HG02970 (cell line): ENCODE measurements at regions not wholly inside any gene's neighbourhood (a gene's known extent, or its start where the extent isn't known, plus 50 kb on each side); places are given as distances from the start of the nearest gene placed in this dataset.

Experiments
- ATAC-seq: cut with Tn5 transposase; IDR thresholded peaks from one replicate; pipeline ENCODE4 v1.9.1; 2021; ENCODE audit warnings: mild to moderate bottlenecking, moderate library complexity, moderate number of reproducible peaks; ENCODE audit not compliant: unreplicated experiment, low FRiP score

DNA sequence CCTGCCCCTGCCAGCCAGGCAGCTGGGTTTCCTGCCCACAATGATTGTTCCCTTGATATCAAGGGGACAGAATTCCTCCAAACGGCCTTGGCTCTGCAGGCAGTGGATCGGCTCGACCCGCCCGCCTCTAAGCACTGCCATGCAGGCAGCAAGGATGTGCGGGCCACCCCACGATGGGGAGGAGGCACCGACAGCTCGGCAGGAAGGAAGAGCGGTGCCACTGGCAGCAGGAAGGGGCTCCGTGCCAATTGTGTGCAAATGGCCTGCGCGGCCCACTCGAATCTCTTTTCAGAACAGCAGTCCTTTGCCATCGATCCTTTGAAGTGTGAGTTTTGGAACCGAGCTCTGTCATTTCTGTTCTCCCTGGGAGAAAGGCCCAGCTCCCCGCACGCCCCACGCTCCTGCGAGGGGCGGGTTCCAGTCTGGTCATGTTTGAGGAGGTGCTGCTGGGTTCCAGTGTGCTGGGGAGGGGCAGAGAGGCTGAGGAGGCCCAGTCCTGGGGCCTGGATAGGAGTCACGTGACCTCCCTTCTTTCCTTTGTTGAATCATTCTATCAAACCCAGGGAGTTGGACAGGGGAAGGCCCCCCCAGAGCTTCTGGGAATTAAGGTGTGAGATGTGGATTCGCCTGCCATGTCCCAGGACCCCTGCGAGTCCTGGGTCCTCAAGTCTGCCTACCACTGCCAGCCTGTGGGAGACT, 406.0 kb downstream of the CTTN start:
- no peak for ATAC-seq

DNA sequence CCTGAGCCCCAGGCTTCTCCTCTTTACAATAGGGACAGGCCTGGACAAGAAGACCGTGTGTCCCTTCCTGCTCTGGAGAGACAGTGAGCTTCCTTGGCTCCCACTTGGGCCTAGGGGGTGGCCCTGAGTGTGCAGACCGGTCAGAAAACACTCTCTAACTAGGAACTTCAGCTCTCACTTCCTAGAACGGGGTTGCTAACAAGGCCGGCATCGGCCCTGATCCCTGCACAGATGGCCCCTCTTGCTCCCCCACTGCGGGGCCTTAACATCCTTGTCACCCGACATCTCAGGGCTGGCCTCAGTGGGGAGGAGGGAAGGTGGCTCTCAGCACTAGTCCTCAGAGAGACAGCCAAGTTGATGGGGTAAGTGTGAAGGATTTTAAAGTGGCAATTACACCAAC, 406.9 kb downstream of the CTTN start:
- no peak for ATAC-seq

DNA sequence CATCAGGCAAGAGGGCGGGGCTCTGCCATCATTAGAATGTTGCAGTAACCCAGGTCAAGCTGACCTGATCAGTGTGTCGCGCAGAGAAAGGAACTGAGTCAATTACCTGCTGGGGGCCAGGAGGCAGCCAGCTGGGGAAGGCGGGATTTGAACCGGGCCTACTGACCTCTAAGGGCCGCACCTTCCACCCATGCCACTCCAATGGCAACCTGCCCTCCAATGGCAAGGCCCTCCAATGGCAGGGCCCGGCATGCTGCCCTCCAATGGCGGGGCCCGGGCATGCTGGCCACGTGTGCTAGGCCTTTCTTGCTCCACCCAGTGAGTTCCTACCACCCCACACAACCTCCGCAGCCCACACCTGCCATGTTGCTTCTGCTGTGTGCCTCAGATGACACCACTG, 407.6 kb downstream of the CTTN start:
- ATAC-seq: no peak

DNA sequence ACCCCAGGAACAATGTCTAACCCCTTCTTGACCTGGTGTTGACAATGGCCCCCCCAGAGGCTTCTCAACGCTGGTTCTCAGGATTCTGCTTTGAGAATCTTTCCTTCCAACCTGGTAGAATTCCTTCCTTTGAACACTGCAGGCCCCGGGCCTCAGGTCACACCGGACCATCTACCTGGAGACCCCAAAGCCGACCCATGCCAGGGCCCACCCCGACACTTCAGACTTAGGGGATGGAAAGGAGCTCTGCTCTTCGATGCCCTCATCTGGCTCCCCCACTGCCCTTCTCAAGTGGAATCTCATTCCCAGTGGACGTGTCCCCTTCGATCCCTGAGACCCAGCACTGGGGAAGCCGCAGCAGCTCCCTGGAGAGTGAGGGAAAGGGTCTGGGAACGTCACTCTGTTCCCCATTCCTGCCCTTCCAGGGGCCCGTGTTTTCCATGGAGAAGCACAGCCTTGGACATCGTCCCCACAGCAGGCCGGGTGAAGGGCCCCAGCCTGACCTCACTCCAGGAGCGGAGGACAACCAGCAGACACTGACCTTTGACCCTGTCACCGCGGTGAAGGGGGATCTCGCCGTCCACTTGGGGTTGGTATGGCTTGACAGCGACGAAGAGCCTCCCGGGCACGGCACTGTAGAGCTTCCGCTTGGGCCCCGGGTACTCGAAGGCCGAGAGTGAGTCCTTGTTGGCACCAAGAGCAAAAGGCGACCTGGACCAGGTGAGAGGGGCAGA, 408.3 kb downstream of the CTTN start:
- no peak for ATAC-seq

DNA sequence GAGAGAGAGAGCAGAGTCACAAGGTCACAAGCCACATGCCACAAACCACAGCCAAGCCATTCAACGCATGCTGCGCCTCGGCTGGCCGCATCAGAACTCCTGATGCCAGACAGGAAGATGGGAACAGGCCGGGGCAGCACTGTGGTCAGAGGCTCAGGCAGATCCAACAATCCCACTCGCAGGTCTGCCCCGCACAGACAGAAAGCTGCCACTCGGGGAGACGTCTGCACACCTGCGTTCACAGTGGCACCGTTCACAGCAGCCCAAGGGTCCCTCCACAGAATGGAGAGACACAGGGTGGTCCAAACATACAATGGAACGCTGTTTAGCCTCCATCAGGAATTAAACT, 408.8 kb downstream of the CTTN start:
- ATAC-seq: no peak

DNA sequence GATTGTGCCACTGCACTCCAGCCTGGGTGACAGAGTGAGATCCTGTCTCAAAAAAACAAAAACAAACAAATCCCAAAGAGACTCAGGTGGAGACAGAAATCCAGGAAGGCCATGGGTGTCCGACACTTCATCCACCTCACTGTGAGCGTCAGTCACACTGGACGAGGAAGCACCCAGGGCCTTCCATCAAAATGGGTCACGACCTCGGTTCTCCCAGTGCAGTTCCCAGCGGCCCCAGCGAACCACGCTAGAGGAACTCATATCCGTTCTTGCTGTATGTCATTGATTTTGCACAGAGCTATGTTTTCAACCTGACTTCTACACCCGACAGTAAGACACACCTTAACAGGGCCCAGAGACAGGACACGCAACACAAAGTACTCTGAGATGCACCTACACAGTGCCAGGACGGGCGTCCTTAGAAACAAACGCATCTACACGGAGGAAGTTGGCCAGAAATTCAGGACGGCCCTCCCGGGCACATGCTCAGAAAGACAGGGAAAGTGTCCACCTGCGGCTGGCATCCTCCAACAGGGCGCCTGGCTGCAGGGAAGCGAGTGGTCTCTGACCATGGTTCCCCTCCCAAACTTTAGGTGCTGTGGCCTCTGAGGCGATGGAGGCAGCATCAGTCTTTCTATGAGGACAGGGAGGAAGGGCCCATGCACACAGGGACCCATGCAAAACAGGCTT, 410.5 kb downstream of the CTTN start:
- ATAC-seq: no peak

DNA sequence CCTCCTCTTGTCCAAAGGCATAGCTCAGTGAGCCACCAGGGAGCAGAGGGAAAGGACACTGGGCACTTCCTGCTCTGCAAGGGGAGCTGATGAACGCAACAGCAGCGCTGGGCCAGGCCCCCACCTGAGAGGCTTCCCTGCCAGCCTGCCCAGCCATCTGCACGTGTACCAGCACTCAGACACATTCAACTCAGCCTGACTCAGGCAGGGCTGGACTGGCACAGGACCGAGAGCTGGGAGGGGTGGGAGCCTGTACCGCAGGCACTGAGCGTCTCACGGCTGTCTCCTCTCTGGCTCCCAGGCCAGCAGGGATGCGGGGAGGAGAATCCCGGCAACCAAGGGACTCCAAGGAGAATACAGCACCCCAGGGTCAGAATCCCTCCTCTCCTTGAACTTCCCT, 411.8 kb downstream of the CTTN start:
- no peak for ATAC-seq

DNA sequence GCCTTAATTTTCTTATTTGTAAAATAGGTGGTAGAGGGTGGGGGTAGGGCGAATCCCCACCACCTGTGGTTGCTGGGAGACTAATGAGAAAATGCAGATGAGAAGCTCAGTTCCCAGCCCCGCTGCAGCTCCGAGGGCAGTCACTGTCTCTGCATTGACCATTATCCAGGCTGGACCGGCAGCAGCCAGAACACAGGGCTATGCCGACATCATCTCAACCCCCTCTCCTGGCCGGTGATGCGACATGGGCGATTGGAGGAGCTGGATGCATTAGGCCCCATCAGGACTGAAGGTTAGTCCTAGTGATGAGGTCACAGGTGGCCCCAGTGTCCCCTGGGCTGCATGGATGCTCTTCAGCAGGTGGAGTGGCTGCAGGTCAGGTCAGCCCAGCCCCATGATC, 412.4 kb downstream of the CTTN start:
- no peak for ATAC-seq

DNA sequence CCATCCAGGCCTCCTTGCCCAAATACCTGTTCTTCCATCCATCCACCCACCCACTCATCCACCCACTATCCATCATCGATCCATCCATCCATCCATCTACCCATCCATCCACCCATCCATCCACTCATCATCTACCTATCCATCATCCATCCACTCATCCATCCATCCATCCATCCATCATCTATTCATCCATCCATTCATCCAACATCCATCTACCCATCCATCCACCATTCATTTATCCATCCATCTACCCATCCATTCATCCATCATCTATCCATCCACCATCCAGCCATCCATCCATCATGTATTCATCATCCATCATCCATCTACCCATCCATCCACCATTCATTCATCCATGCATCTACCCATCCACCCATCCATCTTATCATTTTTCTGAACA, 413.2 kb downstream of the CTTN start:
- no peak for ATAC-seq

DNA sequence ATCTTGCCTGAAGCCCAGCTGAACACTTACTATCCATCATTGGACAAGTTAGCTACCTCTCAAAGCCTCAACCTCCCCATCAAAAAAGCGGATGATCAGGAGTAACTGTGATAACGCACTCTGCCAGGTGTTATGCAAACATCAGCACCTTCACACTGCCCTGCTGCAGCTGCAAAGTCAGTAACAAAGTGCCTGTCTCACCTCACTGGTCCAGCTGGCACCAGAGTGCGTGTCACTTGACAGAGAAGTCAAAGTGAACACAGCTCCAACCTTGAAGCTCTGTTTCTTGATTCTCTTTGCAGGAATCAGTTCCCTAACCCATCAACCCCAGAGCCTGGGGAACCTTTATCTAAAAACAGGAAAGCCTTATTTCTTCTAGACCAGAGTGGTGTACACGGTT, 413.6 kb downstream of the CTTN start:
- ATAC-seq: no peak

DNA sequence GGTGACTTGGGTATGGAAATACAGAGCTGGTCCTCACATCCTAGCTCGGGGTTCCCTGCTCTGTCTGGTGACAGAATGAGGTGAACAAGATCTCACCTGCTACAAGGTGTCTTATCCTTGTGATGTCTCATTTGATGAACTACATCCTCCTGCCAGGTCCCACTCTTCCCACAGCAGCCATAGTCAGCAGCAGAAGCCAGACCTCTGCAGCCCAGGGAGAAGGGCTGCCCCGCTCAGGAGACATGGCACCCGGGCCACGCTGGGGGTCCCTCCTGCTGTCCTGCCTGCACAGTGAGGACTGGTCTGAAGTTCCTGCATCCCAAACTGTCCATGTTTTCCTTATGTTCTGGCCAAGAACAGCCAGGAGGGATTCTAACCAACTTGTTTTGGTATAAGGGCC, 414.1 kb downstream of the CTTN start:
- ATAC-seq: no peak

DNA sequence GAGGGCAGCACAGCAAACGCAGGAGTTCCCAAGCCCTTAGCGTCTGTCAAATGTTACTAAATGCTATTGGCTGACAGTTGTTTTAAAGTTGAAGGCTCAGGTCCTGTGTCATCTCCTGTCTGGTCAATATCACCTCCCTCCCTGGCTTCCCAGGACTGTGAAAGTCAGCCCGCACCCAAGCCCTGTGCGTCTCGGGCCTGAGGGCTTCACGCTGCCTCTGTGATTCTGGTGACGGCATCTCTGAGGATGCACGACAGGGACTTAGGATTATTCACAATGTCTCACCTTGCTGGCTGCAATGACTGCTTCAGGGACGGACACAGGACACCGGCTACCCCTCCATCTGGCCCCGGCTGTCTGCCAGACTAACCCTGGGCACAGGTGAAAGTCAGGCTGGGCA, 415.3 kb downstream of the CTTN start:
- no peak for ATAC-seq

DNA sequence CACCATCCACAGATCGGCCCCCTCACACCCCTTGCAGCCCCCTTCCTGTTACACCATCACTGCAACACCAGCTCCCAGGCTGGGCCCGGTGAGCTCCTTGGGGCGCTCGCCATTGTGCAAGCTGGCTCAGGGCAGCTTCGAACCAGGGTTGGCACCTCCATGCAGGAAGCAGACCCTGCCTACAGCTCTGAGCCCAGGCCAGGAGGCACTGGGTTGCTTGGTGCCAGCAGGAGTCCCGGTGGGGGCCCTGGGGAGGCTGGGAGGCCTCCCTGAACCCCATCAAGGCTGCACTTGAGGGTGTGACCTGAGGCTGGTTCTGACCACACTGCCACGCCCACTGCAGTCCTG, 417.1 kb downstream of the CTTN start:
- ATAC-seq: no peak

DNA sequence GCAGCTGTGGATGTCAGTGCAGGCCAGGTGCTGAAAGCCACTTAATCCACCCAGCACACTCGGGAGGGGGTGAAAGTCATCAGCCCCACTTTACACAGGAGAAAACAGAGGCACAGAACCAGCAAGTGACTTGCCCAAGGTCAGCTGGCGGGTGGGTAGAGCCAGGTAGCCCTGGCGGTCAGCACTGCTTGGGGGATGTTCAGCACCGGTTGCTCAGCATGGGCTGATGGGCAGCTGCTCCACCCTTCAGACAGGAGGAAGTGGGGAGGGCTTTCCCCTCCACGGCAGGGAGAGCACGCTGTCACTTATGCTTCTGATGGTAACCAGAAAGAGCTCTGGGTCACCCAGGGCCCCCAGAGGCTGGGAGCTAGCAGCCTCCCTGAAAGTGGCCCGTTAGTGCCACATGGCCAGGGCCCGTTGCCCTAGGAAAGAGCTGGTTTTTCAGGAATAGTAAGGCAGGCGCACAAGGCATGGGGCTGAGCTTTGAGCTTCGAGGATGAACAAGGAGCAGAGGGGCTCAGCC, 417.9 kb downstream of the CTTN start:
- no peak for ATAC-seq

DNA sequence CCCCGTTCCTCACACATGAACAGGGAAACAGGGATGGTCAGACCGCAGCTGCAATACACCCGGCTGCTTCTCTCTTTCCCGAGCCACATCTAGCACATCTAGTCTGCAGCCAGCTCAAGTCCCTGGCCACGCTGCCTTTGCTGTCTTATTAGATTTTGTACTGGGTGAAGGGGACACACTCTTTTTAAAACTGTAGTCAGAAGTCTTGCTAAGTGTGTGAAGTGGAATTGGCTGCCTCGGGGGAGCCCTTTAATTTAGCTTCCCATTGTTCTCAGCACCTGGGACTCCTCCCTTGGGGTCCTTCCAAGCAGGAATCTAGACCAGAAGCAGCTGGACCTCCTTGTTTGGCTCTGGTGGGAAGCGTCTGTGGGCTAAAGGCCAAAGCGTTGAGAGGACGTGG, 420.0 kb downstream of the CTTN start:
- ATAC-seq: no peak

DNA sequence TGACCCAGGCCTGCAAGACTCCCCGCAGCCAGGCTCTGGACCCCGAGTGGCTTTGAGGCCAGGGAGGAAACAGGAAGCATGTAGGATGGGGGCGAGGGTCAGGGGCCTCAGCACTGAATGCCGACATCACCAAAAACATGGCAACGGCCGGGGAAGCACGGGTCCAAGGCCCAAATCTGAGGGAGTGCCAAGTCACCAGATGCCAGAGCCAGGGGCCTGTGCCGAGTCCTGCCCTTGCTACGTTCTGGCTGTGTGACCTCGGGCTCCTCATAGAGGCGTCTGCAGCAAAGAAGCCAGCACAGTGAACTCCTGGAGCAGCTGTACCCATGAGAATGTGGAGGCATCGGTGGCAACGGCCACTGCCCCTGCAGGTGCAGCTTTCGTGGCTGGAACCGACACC, 420.7 kb downstream of the CTTN start:
- no peak for ATAC-seq

DNA sequence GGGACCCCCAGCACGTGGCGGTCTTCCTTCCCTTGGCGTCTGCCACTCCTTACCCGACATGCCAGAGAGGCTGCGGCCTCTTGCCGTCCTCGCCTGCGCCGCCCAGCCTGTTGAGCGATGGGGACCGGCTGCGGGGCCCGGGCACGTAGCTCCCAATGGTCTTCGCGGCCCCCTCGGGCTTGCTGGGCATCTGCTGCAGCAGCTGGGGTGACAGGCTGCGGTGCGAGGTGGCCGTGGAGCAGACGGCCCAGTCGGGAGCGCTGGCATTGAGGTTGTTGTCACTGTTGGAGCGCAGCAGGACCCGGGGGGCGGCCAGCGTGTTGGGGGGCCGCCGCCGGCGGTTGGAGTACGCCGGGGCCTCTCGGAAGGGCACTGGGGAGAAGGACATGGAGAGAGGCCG, 422.0 kb downstream of the CTTN start:
- no peak for ATAC-seq

DNA sequence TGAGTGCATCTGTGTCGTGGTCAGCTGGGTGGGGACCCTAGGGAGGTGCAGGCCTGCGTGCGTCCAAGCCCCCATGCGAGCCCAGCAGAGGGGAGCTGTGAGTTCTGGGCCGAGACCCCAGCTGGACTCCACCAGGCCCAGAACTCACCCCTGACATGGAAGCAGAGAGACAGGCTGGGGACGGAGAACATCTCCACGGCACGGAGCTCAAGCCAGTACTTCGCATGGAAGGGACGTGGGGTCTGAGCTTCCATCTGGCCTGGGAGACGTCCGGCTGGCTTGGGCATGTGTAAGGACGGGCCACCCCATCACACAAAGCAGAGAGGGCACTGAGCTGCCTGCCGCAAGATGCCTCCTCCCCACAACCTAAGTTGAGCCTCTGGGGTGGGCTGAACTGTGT, 422.4 kb downstream of the CTTN start:
- no peak for ATAC-seq

DNA sequence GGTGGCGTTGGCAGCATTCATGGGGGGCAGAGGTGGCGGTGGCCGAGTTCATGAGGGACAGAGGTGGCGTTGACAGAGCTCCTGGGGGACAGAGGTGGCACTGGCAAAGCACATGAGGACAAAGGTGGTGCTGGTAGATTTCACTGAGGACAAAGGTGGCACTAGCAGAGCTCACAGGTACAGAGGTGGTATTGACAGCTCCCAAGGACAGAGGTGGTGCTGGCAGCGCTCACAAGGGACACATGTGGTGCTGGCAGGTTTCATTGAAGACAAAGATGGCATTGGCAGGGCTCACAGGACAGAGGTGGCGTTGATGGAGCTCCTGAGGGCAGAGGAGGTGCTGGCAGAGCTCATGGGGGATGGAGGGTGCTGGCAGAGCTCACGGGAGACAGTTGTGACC, 425.4 kb downstream of the CTTN start:
- ATAC-seq: no peak

DNA sequence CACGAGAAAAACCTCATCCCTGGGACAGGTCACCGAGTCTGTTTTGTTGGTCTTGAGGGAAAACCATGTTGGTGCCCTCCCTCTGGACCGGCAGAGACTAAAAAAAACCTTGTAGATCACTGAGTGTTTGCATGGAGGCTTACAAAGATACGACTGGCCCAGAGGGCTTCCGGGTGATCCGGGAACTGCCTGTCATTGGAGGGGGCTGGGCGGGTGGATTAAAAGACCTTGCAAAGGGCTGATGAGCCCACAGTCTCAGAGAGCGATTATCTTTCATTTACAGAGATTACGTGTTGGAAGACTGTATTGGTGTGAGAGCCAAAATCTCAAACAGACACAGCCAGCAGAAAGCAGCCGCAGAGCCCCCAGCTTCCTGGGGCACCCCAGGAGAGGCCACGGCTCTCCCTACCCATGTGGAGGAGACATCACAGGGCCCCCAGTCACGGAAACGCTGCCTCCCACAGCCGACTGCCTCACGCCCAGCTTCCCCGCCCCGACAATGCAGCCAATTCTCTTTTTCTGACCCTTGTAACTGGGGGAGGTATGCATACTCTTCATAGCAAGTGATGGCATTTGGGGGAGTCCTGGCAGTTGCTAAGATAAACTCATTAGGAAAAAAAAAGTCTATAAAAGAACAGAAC, 426.4 kb downstream of the CTTN start:
- no peak for ATAC-seq

DNA sequence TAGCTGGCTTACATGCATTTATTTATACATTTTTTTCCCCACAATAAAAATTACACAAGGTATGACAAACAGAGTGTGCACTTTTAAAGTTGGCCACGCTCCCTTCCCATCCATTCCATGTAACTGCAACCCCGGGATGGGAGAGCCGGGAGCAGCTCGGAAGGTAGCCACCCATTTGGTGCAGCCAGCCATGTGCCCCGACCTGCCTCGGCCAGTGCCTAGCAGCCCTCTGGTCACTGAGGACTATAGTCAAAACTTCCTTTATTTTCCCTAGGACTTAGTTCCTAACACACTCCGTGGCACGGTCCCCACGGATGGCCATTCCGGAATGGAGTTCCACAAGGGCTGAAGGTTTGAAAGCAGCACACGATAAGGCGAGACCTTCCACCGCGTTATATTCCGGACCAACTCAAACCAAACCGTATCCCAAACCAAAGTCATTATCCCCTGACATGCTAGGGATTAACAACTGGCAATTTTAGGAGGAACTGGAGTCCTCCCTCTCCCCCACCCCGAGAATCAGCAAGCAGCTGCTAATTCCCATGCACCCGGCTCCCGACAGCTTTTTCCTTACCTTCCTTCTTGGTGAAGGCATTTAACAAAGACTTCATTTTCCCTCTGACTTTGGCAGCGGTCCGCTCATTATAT, 426.4 kb downstream of the SHANK2 start:
- no peak for ATAC-seq
